H9 (cell line): ENCODE measurements at regions not wholly inside any gene's neighbourhood (a gene's known extent, or its start where the extent isn't known, plus 50 kb on each side); places are given as distances from the start of the nearest gene placed in this dataset.

Experiments used
- DNase-seq: peaks from one replicate; pipeline ENCODE4 v3.0.0-alpha.2; 2017
- H2AFZ ChIP-seq: one replicate; pipeline ENCODE4 v1.6.1; 2013; ENCODE audit warnings: mild to moderate bottlenecking, low read length, control low read depth, moderate library complexity
- H2AK5ac ChIP-seq: 2 replicates; pipeline ENCODE4 v1.6.1; 2013; ENCODE audit warnings: low read length, control low read depth, mixed read lengths; ENCODE audit not compliant: insufficient read length
- H2BK120ac ChIP-seq: one replicate; pipeline ENCODE4 v1.6.1; 2013; ENCODE audit warnings: low read depth, mild to moderate bottlenecking, low read length, control low read depth, inconsistent platforms; ENCODE audit not compliant: poor library complexity, severe bottlenecking
- H2BK12ac ChIP-seq: 2 replicates; pipeline ENCODE4 v1.6.1; 2013; ENCODE audit warnings: low read length, control low read depth, mixed read lengths, low read depth; ENCODE audit not compliant: insufficient read length
- H2BK15ac ChIP-seq: 2 replicates; pipeline ENCODE4 v1.6.1; 2013; ENCODE audit warnings: low read depth, low read length, control low read depth
- H2BK20ac ChIP-seq: one replicate; pipeline ENCODE4 v1.6.1; 2013; ENCODE audit warnings: low read depth, mild to moderate bottlenecking, low read length, control low read depth, inconsistent platforms; ENCODE audit not compliant: poor library complexity, severe bottlenecking
- H2BK5ac ChIP-seq: 2 replicates; pipeline ENCODE4 v1.6.1; 2013; ENCODE audit warnings: low read length, control low read depth, mixed read lengths; ENCODE audit not compliant: insufficient read length
- H3K14ac ChIP-seq: 2 replicates; pipeline ENCODE4 v1.6.1; 2013; ENCODE audit warnings: low read length, control low read depth; ENCODE audit not compliant: insufficient read depth
- H3K18ac ChIP-seq: 2 replicates; pipeline ENCODE4 v1.6.1; 2013; ENCODE audit warnings: low read depth, mild to moderate bottlenecking, mixed read lengths, low read length, control low read depth; ENCODE audit not compliant: insufficient read length
- H3K23ac ChIP-seq: 2 replicates; pipeline ENCODE4 v1.6.1; 2013; ENCODE audit warnings: low read length, control low read depth, mixed read lengths, low read depth; ENCODE audit not compliant: insufficient read length
- H3K23me2 ChIP-seq: 2 replicates; pipeline ENCODE4 v1.6.1; 2013; ENCODE audit warnings: low read depth, mild to moderate bottlenecking, mixed read lengths, low read length, control low read depth; ENCODE audit not compliant: insufficient read length, poor library complexity, severe bottlenecking
- H3K27ac ChIP-seq: 2 replicates; pipeline ENCODE4 v1.5.1; 2013; ENCODE audit warnings: low read length, control low read depth, mixed read lengths, low read depth; ENCODE audit not compliant: insufficient read length
- H3K27me3 ChIP-seq: 2 replicates; pipeline ENCODE4 v1.6.1; 2013; ENCODE audit warnings: low read length, control low read depth, inconsistent platforms; ENCODE audit not compliant: insufficient read depth
- H3K4ac ChIP-seq: 2 replicates; pipeline ENCODE4 v1.6.1; 2013; ENCODE audit warnings: low read depth, mild to moderate bottlenecking, control low read depth, inconsistent platforms, low read length, moderate library complexity
- H3K4me1 ChIP-seq: 2 replicates; pipeline ENCODE4 v1.6.1; 2013; ENCODE audit warnings: low read length, control low read depth, inconsistent platforms; ENCODE audit not compliant: insufficient read depth
- H3K4me2 ChIP-seq: 2 replicates; pipeline ENCODE4 v1.6.1; 2013; ENCODE audit warnings: low read length, control low read depth, mixed read lengths; ENCODE audit not compliant: insufficient read length, insufficient read depth
- H3K56ac ChIP-seq: 2 replicates; pipeline ENCODE4 v1.6.1; 2013; ENCODE audit warnings: low read depth, mild to moderate bottlenecking, mixed read lengths, low read length, control low read depth; ENCODE audit not compliant: insufficient read length
- H3K79me1 ChIP-seq: 2 replicates; pipeline ENCODE4 v1.6.1; 2013; ENCODE audit warnings: low read depth, mild to moderate bottlenecking, moderate library complexity, low read length, control low read depth, inconsistent platforms; ENCODE audit not compliant: insufficient read depth, poor library complexity, severe bottlenecking
- H3K79me2 ChIP-seq: 2 replicates; pipeline ENCODE4 v1.6.1; 2013; ENCODE audit warnings: low read length, control low read depth, inconsistent platforms; ENCODE audit not compliant: insufficient read depth
- H3K9ac ChIP-seq: 2 replicates; pipeline ENCODE4 v1.6.1; 2013; ENCODE audit warnings: low read length, control low read depth, mixed read lengths; ENCODE audit not compliant: insufficient read length; ENCODE audit errors: extremely low read depth
- H3K9me3 ChIP-seq: one replicate; pipeline ENCODE4 v1.6.1; 2013; ENCODE audit warnings: low read depth, low read length, inconsistent platforms; ENCODE audit not compliant: control insufficient read depth
- H3T11ph ChIP-seq: one replicate; pipeline ENCODE4 v1.6.1; 2013; ENCODE audit warnings: mild to moderate bottlenecking, low read length, control low read depth, inconsistent platforms
- H4K20me1 ChIP-seq: one replicate; pipeline ENCODE4 v1.6.1; 2013; ENCODE audit not compliant: control insufficient read depth, insufficient read length, insufficient read depth
- H4K5ac ChIP-seq: 2 replicates; pipeline ENCODE4 v1.6.1; 2013; ENCODE audit warnings: low read depth, mild to moderate bottlenecking, mixed read lengths, low read length, control low read depth; ENCODE audit not compliant: insufficient read length
- H4K8ac ChIP-seq: replicated peaks from 2 replicates; pipeline ENCODE4 v1.6.1; 2013; ENCODE audit warnings: low read length, control low read depth, mixed read lengths, low read depth; ENCODE audit not compliant: insufficient read length
- H4K91ac ChIP-seq: 2 replicates; pipeline ENCODE4 v1.6.1; 2013; ENCODE audit warnings: low read depth, mild to moderate bottlenecking, moderate library complexity, mixed read lengths, low read length, control low read depth; ENCODE audit not compliant: insufficient read length
- H3K27ac Mint-ChIP-seq, 3 experiments: 2 replicates in 2 of 3; 3 replicates in 1 of 3; pipeline ENCODE4 v1.8.0; 2020 to 2021; ENCODE audit warnings: mixed read lengths in 3 of 3, mild to moderate bottlenecking in 1 of 3, moderate library complexity in 1 of 3
- H3K27me3 Mint-ChIP-seq: 2 replicates; pipeline ENCODE4 v1.8.0; 2021; ENCODE audit warnings: low read depth, mild to moderate bottlenecking, moderate library complexity, mixed read lengths
- H3K36me3 Mint-ChIP-seq, 3 experiments: 2 replicates in 2 of 3; 3 replicates in 1 of 3; pipeline ENCODE4 v1.8.0; 2020 to 2021; ENCODE audit warnings: low read depth in 3 of 3, mixed read lengths in 3 of 3; ENCODE audit not compliant: insufficient read depth in 1 of 3
- H3K4me1 Mint-ChIP-seq, 2 experiments: 2 replicates each; pipeline ENCODE4 v1.8.0; 2020; ENCODE audit warnings: mixed read lengths in 2 of 2
- H3K4me3 Mint-ChIP-seq, 2 experiments: 2 replicates in 1 of 2; 3 replicates in 1 of 2; pipeline ENCODE4 v1.8.0; 2020 to 2021; ENCODE audit warnings: mild to moderate bottlenecking in 2 of 2, mixed read lengths in 2 of 2, moderate library complexity in 1 of 2
- H3K9me3 Mint-ChIP-seq, 2 experiments: 2 replicates in 1 of 2; 3 replicates in 1 of 2; pipeline ENCODE4 v1.8.0; 2020; ENCODE audit warnings: mild to moderate bottlenecking in 2 of 2, mixed read lengths in 2 of 2, moderate library complexity in 1 of 2
- CTCF ChIP-seq: fragments of 200-600 bp; sonication (generic); conservative IDR thresholded peaks from 3 replicates; pipeline ENCODE4 v1.8.0; 2021; ENCODE audit warnings: antibody characterized with exemption, mild to moderate bottlenecking
- WGBS: extraction: QIAGEN DNeasy Blood & Tissue Kit; methylation state at CpG from one replicate; pipeline ENCODE4 v1.1.7; 2013; ENCODE audit warnings: missing lambda C conversion rate, low lambda C conversion rate, mixed read lengths; ENCODE audit not compliant: insufficient read length; ENCODE audit errors: extremely low coverage; 5-methylcytosine and 5-hydroxymethylcytosine counted together

GRCh38 chr2:217475791-217476190, 527.0 kb downstream of the TNS1 start:
- Histone ChIP-seq H2AK5ac (no peak overlapping the region), H3K56ac (no peak overlapping the region), H4K20me1 (no peaks in the 10 kb centered on the region), H3K27ac (no peak overlapping the region), H4K5ac (no peak overlapping the region), H4K8ac (no peak overlapping the region), H3K79me2 (no peaks in the 10 kb centered on the region), H3K79me1 (no peaks in the 10 kb centered on the region), H3K9ac (no peak overlapping the region), H2AFZ (no peak overlapping the region), H3K14ac (no peak overlapping the region), H2BK20ac (no peak overlapping the region), H3T11ph (no peak overlapping the region), H2BK120ac (no peak overlapping the region), H3K23ac (no peak overlapping the region), H2BK12ac (no peak overlapping the region), H2BK5ac (no peak overlapping the region), H3K4me1 (peaks cover 8% of the 10 kb centered on the region; the same call in 1 of the 2 replicates), H3K9me3 (no peaks in the 10 kb centered on the region), H3K18ac (no peak overlapping the region), H3K27me3 (no peaks in the 10 kb centered on the region), H3K4me2 (no peak overlapping the region), H2BK15ac (no peak overlapping the region), H4K91ac (no peak overlapping the region), H3K4ac (no peak overlapping the region), H3K23me2 (no peaks in the 10 kb centered on the region)
- Mint-ChIP-seq H3K27me3 (peaks cover 3% of the 10 kb centered on the region; the same call in 1 of the 2 replicates), H3K4me1 (peaks cover 21 to 22% of the 10 kb centered on the region in 2 experiments), H3K27ac (no peak overlapping the region), H3K9me3 (no peaks in the 10 kb centered on the region), H3K36me3 (no peaks in the 10 kb centered on the region), H3K4me3 (no peak overlapping the region)
- DNase-seq: no peak
- WGBS: no CpG with 5 or more reads among the region's 4 CpGs
- no peak for TF ChIP-seq CTCF
